AG09319 (cell line): ENCODE measurements at regions not wholly inside any gene's neighbourhood (a gene's known extent, or its start where the extent isn't known, plus 50 kb on each side); places are given as distances from the start of the nearest gene placed in this dataset.

Source experiments
- DNase-seq: peaks from one replicate; pipeline ENCODE4 v3.0.0-alpha.2; 2010; ENCODE audit warnings: low read depth; ENCODE audit errors: extremely low read depth
- TF ChIP-seq, protein P1 (sequence below): IDR thresholded peaks from 2 replicates; pipeline ENCODE4 v1.5.1; 2011; ENCODE audit warnings: low read depth, mild to moderate bottlenecking, inconsistent platforms, low read length, moderate library complexity

DNA sequence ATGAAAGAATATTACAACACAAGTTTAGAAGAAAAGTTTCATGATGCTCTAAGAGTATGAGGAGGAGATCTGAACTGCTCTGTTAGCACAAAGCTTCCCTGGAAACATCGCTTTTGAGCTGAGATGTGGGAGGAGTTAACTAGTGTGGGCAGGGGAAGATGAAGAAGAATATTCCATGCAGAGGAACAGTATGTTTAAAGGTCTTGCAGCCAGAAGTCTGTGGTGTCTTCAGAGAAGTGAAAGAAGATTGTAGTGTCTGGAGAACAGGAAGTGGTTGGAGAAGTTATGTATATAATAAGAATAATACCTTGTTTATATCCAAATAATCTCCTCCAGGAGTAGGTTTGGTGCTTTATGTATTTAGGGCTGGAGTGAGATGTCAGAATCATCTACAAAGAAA, 406.7 kb downstream of the MAN2A1 start:
- TF ChIP-seq, protein P1, sequence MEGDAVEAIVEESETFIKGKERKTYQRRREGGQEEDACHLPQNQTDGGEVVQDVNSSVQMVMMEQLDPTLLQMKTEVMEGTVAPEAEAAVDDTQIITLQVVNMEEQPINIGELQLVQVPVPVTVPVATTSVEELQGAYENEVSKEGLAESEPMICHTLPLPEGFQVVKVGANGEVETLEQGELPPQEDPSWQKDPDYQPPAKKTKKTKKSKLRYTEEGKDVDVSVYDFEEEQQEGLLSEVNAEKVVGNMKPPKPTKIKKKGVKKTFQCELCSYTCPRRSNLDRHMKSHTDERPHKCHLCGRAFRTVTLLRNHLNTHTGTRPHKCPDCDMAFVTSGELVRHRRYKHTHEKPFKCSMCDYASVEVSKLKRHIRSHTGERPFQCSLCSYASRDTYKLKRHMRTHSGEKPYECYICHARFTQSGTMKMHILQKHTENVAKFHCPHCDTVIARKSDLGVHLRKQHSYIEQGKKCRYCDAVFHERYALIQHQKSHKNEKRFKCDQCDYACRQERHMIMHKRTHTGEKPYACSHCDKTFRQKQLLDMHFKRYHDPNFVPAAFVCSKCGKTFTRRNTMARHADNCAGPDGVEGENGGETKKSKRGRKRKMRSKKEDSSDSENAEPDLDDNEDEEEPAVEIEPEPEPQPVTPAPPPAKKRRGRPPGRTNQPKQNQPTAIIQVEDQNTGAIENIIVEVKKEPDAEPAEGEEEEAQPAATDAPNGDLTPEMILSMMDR: no peak
- no peak for DNase-seq

DNA sequence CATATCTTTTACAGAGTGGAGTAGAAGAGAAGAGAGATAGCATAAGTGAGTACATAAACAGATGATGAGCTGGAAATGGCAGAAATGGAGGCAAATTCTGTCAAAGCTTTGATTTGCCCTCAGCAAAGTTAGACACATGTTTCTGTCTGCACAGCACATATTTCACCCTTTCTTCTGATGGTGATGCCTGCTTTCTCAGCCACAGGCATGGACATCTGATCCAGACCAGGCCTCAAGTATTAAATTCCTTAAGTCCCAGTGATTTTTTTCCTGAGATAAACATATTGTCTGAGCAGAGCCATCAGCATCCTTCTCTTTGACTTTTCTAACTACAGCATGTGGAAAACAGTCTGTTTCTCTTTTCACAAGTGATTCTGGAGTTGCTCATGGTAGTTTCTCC, 409.8 kb downstream of the MAN2A1 start:
- TF ChIP-seq, protein P1: no peak
- DNase-seq: no peak

DNA sequence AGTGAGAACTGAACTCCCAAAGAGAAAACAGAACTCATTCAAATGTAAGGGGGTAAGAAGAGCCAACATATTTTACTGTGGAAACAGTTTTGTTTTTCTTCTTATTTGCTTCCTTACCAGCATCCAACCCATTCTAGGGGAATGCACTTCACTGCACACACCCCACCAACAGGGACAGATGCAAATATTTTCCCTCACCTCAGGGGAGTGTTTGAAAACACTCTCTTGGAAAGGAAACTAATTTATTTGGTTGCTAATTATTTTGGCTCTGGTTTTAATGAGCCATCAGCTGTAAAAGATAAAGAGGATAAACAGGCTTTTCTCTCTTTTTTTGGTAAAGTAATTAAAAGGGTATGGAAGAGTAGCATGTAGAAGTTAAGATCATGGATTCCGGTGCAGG, 413.4 kb downstream of the MAN2A1 start:
- no peak for DNase-seq
- TF ChIP-seq, protein P1: no peak

DNA sequence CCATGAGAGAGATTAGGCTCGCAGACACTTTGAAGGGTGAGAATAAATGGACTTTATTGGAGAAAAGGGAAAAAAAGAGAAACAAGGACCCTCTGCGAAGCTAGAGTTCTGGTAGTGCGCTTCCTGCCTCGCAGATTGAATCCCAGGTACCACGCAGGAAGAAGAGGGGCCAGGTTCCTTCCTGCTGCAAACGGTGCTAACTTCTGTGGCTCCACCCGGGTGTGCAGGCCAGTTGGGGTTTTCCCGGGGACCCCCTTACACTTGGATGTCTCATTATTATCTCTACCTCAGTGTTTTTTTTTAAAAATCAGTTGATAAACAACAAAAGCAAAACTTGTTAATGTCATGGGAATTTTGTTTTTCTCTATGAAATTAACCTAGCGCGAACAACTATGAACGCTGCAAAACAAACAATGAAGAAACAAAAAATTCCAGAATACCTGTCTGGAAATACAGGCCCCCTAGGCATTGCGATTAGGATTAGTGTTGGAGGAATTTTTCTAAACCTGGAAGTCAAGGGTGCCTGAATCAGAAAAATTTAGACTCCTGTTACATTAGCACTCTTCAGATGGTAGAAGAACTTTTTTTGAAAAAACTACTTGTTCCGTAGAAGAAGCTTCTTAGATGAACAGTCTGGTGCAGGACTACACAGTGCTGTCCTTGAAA, 414.5 kb downstream of the MAN2A1 start:
- DNase-seq: no peak
- TF ChIP-seq, protein P1: no peak

DNA sequence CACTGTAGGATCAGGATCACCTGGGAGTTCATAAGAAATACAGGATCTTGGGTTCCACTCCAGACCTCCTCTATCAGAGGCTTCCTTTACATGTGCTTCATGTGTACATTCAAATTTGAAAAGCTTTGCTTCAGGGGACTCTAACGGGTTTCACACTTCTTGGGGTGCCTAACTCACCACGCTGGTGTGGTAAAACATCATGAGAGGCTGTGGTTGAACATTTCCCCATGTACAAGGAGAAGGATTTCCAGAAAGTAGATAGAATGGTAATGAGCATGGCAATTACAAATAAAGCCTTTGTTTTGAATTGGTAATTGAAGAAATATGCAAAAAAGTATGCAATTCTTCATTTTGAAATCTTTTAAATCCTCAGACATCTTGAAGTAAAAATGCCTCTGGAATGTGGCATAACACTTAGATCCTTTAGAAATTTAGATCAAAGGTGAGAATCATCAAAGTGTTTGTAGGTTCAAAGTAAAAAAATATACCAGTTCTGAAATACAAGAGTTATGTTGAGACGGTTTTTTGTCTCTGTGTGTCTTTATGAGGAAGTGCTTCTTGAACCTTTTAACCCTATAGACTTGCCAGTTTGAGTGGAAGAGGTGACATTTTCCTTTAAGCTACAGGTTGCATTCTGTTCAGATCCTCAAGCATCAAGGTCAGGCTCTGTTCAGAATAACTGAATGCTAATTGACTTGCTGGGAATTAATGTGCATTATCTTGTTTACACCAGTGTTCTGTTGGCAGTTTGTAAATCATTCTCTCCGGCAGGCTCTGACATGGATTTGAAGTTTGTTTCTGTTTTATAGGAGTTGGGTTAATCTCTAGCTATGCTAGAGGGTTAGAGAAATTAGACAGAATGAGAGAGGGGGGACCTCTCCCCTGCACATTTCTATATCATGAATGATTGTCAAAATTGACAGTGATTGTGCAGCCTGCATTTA, 415.3 kb downstream of the MAN2A1 start:
- TF ChIP-seq, protein P1: no peak

DNA sequence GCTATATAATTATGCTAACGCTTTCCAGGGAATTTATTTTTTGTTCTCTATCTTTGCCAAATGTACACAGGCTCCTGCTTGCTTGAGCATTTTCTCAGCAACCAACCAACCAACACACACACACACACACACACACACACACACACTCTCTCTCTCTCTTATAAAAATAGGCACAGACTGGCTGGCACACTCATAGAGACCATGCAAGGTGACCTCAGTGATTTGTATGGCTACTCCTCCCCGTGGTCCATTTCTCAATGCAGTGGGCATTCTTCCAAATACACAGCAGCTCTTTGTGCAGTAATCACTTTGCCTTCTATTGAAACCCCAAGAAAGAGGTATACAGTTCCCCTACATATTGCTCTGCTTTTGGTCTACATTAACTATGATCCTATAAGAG, 416.0 kb downstream of the MAN2A1 start:
- DNase-seq: peak; percentile 14
- TF ChIP-seq, protein P1: no peak

More for the DNA sequence above, 415.3 kb downstream of the MAN2A1 start:
- no peak for DNase-seq

DNA sequence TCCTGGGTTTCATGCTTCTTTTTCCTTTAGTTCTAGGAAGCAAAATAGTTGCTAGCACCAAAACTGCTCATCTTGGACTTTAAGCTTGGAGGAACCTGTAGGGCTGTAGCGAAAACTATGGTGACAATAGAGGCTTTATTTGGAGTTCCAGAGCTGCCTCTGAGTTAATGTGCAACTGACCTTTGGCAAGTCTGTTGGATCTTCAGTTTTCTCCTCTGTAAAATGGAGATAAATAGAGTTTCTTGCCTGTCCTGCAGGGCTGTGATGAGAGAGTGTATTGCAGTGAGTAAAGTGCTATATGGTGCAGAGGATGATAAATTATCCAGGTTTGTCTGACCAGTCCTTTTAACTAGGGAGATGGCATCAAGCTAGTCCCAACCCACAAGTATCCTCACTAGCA, 417.0 kb downstream of the MAN2A1 start:
- TF ChIP-seq, protein P1: no peak
- no peak for DNase-seq
